Left ventricle myocardium inferior (tissue), 1 donor: ENCODE measurements at regions not wholly inside any gene's neighbourhood (a gene's known extent, or its start where the extent isn't known, plus 50 kb on each side); places are given as distances from the start of the nearest gene placed in this dataset.

Source experiments
- DNase-seq: peaks from one replicate; pipeline ENCODE4 v3.0.0-alpha.2; 2020
- H3K27ac ChIP-seq: fragments of 200-600 bp; replicated peaks from 2 replicates; pipeline ENCODE4 v1.8.0; 2021
- H3K27me3 ChIP-seq: fragments of 200-600 bp; 2 replicates; pipeline ENCODE4 v1.8.0; 2021; ENCODE audit warnings: low read depth
- H3K36me3 ChIP-seq: fragments of 200-600 bp; 2 replicates; pipeline ENCODE4 v1.8.0; 2021
- H3K4me1 ChIP-seq: fragments of 200-600 bp; 2 replicates; pipeline ENCODE4 v1.8.0; 2021
- H3K4me3 ChIP-seq: fragments of 200-600 bp; 2 replicates; pipeline ENCODE4 v1.8.0; 2021; ENCODE audit warnings: mild to moderate bottlenecking, moderate library complexity
- H3K9me3 ChIP-seq: fragments of 200-600 bp; replicated peaks from 2 replicates; pipeline ENCODE4 v1.8.0; 2021
- CTCF ChIP-seq: fragments of 200-600 bp; IDR thresholded peaks from 2 replicates; pipeline ENCODE4 v1.8.0; 2021; ENCODE audit warnings: antibody characterized with exemption, mild to moderate bottlenecking, borderline replicate concordance
- intact Hi-C: fragments of 100-400 bp; cut with micrococcal nuclease; formaldehyde crosslinking; loops from one replicate; pipeline ENCODE4 v1.11.0; 2022
- donor health status: DM: no; HTN: yes; CAD: no; lungs with severe emphysema.

- no peaks in the 10 kb centered on the region for H3K36me3 ChIP-seq
- no peak overlapping the region for H3K27ac ChIP-seq
- no peaks in the 10 kb centered on the region for H3K4me1 ChIP-seq
- DNase-seq = no peak
- intact Hi-C loops = no loop called here
- H3K27me3 ChIP-seq = no peaks in the 10 kb centered on the region
- TF ChIP-seq CTCF = no peak
- H3K9me3 ChIP-seq = no peaks in the 10 kb centered on the region
- no peak overlapping the region for H3K4me3 ChIP-seq
Measured at GRCh38 chr4:63618883-63619718, 790.1 kb downstream of the TECRL start.

GRCh38 chr4:63607169-63607872 lies 801.9 kb downstream of the TECRL start:
- no peak overlapping the region for H3K4me3 ChIP-seq
- H3K27me3 ChIP-seq = no peaks in the 10 kb centered on the region
- TF ChIP-seq CTCF = no peak
- no peak overlapping the region for H3K27ac ChIP-seq
- intact Hi-C loops = no loop called here
- DNase-seq = no peak
- no peaks in the 10 kb centered on the region for H3K36me3 ChIP-seq
- no peaks in the 10 kb centered on the region for H3K9me3 ChIP-seq
- H3K4me1 ChIP-seq = no peaks in the 10 kb centered on the region

GRCh38 chr4:63589796-63590195 lies 819.5 kb downstream of the TECRL start:
- H3K9me3 ChIP-seq = peaks cover 28% of the 10 kb centered on the region
- intact Hi-C loops = no loop called here
- no peak overlapping the region for H3K27ac ChIP-seq
- no peak for TF ChIP-seq CTCF
- H3K36me3 ChIP-seq = no peaks in the 10 kb centered on the region
- DNase-seq = no peak
- no peaks in the 10 kb centered on the region for H3K4me1 ChIP-seq
- no peaks in the 10 kb centered on the region for H3K27me3 ChIP-seq
- H3K4me3 ChIP-seq = no peak overlapping the region

GRCh38 chr4:63583561-63583960 lies 825.7 kb downstream of the TECRL start:
- no peak overlapping the region for H3K4me3 ChIP-seq
- no peak for DNase-seq
- no peak overlapping the region for H3K27ac ChIP-seq
- intact Hi-C loops = no loop called here
- no peak for TF ChIP-seq CTCF
- H3K4me1 ChIP-seq = no peaks in the 10 kb centered on the region
- no peaks in the 10 kb centered on the region for H3K27me3 ChIP-seq
- no peaks in the 10 kb centered on the region for H3K36me3 ChIP-seq
- no peaks in the 10 kb centered on the region for H3K9me3 ChIP-seq

- TF ChIP-seq CTCF = no peak
- Histone ChIP-seq H3K27ac (no peak overlapping the region), H3K27me3 (no peaks in the 10 kb centered on the region), H3K36me3 (no peaks in the 10 kb centered on the region), H3K4me3 (no peak overlapping the region), H3K4me1 (no peaks in the 10 kb centered on the region), H3K9me3 (peaks cover 4% of the 10 kb centered on the region)
- DNase-seq = no peak
- intact Hi-C loops = no loop called here
Measured at GRCh38 chr4:63583007-63583406, 826.2 kb downstream of the TECRL start.
